ENCODE measurements at regions not wholly inside any gene's neighbourhood (a gene's known extent, or its start where the extent isn't known, plus 50 kb on each side); places are given as distances from the start of the nearest gene placed in this dataset.
"Not testable (repeated sequence)": the region's sequence is repeated elsewhere in the genome, so short reads cannot be mapped to it uniquely, and the experiment has no call there.

DNA sequence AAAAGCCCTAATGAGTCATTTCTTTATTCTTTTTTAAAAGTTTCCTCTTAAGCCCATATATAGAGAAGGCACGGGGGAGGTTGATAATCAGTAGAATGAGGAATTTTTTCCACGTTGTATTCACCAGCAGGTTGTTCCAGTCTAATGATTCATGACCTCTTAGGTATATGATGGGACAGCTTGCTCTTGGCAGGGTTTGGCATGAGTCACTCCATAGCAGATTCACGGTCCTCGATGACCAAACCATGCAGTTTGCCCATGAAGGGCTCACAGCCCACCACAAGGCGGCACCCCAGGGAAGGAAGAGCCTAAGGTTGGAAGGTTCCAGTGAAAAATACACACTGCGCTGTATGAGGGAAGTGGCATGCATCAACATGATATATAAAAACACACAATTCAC is 623.8 kb upstream of the DIPK2B start:
- Mint-ChIP-seq H3K4me1 (peaks cover 18% of the 10 kb centered on the region), H3K27ac (peak overlapping the region; percentile 82), H3K4me3 (peak overlapping the region; percentile 3)

DNA sequence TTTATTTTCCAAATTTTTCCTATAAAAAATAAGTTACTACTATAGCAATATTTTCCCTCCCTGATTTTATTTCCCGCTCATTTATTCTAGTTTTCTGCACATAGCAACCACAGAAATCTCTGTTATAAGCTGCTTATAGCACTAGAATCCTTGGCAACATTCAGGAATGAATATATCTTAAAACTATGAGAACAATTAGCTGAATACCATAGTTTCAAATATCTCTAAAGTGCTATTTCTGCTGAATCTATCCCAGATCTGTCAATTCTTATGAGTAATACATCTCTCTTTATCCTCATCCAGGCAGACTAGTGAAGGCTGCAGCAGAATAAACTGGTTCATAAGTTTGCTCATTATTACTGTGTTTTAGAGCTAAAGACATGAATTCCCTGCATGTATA is 622.9 kb upstream of the DIPK2B start:
- Mint-ChIP-seq H3K4me3 (no peak overlapping the region), H3K27ac (no peak overlapping the region), H3K36me3 (ENCODE audit: low read depth) (peaks cover 52% of the 10 kb centered on the region), H3K27me3 (no peaks in the 10 kb centered on the region), H3K4me1 (peaks cover 22% of the 10 kb centered on the region), H3K9me3 (peaks cover 5% of the 10 kb centered on the region)
- intact Hi-C loops (cut with micrococcal nuclease), result no loop called here
- DNase-seq, result no peak

More for the DNA sequence above, 623.8 kb upstream of the DIPK2B start:
- H3K9me3 Mint-ChIP-seq, result no peaks in the 10 kb centered on the region
- intact Hi-C loops (cut with micrococcal nuclease), result loop anchor here (1.0 kb wide), 1 partner anchor 13 kb away; no protein-coding TSS in a partner anchor
- H3K27me3 Mint-ChIP-seq, result no peaks in the 10 kb centered on the region
- DNase-seq, result no peak
- H3K36me3 Mint-ChIP-seq (ENCODE audit: low read depth), result peaks cover 52% of the 10 kb centered on the region

DNA sequence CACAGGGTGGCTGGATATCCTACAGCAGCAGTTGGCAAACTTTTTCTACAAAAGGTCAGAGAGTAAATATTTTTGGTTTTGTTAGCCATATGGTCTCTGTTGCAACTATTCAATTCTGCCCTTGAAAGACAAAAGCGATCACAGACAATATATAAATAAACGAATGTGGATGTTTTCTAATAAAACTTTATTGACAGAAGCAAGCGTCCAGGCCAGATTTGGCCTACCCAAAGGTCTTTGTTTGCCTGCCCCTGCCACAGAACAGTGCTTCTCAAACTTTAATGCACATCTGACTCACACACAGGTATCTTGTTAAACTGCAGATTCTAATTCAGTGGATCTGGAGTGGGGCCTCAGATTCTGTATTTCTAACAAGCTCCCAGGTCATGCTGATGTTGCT is 621.4 kb upstream of the DIPK2B start:
- Mint-ChIP-seq H3K4me3 (no peak overlapping the region), H3K36me3 (ENCODE audit: low read depth) (peaks cover 58% of the 10 kb centered on the region), H3K9me3 (peaks cover 5% of the 10 kb centered on the region), H3K4me1 (peaks cover 23% of the 10 kb centered on the region), H3K27me3 (no peaks in the 10 kb centered on the region), H3K27ac (no peak overlapping the region)
- intact Hi-C loops (cut with micrococcal nuclease), result no loop called here
- no peak for DNase-seq

DNA sequence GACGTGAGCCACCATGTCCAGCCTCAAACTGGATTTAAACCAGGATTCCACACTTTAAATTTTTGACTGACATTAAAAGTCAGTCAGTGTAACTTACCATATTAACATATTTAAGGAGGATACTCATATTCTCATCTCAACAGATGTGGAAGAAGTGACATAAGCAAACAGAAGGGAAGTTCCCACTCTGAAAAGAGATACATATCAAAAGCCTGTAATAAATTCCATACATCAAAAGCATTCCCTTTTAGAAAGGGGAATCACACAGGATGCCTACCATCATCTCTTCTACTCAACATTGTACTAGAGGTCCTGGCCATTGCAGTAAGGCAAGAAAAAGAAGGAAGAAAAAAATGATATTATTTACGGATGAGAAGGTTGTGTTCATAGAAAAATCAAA is 618.2 kb upstream of the DIPK2B start:
- H3K4me1 Mint-ChIP-seq, result peaks cover 23% of the 10 kb centered on the region
- DNase-seq, result no peak
- H3K36me3 Mint-ChIP-seq (ENCODE audit: low read depth), result peaks cover 64% of the 10 kb centered on the region
- peaks cover 5% of the 10 kb centered on the region for H3K9me3 Mint-ChIP-seq
- peak overlapping the region; percentile 37 for H3K4me3 Mint-ChIP-seq
- peak overlapping the region; percentile 91 for H3K27ac Mint-ChIP-seq
- intact Hi-C loops (cut with micrococcal nuclease), result loop anchor here (1.0 kb wide), 1 partner anchor 8 kb away; no protein-coding TSS in a partner anchor
- no peaks in the 10 kb centered on the region for H3K27me3 Mint-ChIP-seq

DNA sequence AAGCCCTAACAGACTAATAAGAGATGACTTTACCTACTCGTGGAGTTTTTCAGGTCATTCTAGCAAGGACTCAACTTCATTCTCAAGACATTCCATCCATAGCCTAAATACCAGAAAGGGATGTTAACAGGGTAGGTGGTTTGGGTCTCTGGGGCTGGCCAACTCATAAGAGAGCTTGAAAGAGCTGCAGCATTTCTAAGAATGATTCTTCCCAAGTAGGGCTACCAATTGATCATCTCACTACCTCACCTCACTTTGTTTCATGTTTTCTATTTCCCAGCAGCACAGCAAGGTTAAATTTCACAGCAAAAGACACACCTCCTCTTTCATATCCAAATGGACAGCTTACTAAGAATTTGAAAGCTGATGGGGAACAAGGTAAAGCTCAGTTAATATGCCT is 614.8 kb upstream of the DIPK2B start:
- peak overlapping the region; percentile 57 for H3K27ac Mint-ChIP-seq
- intact Hi-C loops (cut with micrococcal nuclease), result no loop called here
- H3K4me1 Mint-ChIP-seq, result peaks cover 44% of the 10 kb centered on the region
- no peaks in the 10 kb centered on the region for H3K27me3 Mint-ChIP-seq
- peaks cover 5% of the 10 kb centered on the region for H3K9me3 Mint-ChIP-seq
- H3K36me3 Mint-ChIP-seq (ENCODE audit: low read depth), result peaks cover 74% of the 10 kb centered on the region
- H3K4me3 Mint-ChIP-seq, result peak overlapping the region; percentile 39
- DNase-seq, result no peak

DNA sequence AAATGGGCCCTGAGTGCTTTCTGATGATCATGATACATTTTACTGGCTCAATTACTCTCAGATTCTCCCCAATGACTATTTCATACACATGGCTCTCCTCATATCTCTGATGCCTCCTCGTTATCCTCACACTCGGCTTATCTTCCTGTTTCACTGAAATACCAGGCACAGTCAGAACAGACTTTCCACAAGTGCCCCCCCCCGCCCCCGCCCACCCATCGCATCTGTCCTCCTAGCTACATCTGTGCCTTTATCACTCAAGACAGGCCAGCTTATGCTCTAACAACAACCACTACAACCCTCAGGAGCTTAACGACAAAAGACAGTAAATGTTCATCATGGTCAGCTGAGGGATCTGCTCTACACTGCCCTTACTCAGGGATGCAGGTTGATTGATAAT is 610.6 kb upstream of the DIPK2B start:
- Mint-ChIP-seq H3K4me3 (peak overlapping the region; percentile 56), H3K9me3 (no peaks in the 10 kb centered on the region), H3K27ac (peak overlapping the region; percentile 88), H3K4me1 (peaks cover 62% of the 10 kb centered on the region), H3K27me3 (no peaks in the 10 kb centered on the region), H3K36me3 (ENCODE audit: low read depth) (peaks cover 77% of the 10 kb centered on the region)
- no peak for DNase-seq
- intact Hi-C loops (cut with micrococcal nuclease), result loop anchor here (1.0 kb wide), 2 partner anchors 8 to 13 kb away; no protein-coding TSS in a partner anchor

DNA sequence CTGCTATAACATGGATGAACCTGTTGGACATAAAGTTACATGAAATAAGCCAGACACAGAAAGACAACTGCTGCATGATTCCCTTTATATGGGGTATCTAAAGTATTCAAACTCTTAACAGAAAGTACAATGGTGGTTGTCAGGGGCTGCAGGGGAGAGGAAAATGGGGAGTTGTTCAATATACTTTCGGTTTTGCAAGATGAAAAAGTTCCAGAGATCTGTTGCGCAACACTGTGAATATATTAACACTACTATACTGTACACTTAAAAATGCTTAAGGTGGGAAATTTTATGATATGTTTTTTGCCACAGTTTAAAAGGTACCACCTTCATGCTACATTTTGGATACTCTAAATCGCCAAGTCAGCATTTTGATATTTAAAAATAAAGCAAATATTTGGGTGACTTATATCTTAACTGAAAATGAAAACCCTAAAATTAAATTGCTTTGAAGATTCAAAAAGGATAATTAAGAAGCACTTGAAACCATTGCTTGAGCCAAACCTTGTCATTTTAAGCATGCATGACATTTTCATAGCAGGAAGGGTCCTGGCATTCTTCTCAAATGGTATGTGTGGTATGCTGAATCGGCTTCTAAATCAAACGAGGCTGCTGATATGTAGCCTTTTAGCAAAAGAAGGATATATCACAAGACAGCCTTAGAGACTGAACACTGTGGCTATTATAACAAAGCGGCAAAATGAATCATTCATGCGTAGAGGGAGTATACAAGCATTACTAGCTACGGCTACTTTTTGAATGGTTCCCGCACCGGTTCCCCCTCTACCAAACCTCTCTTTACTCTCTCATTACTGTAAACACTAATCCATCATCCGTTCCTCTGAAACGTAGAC is 607.1 kb upstream of the DIPK2B start:
- H3K4me3 Mint-ChIP-seq, result peak overlapping the region; percentile 80
- H3K4me1 Mint-ChIP-seq, result peaks cover 72% of the 10 kb centered on the region
- H3K27ac Mint-ChIP-seq, result peak overlapping the region; percentile 88
- H3K36me3 Mint-ChIP-seq (ENCODE audit: low read depth), result peaks cover 71% of the 10 kb centered on the region
- intact Hi-C loops (cut with micrococcal nuclease), result loop anchor here (1.0 to 2.0 kb wide), 4 partner anchors 37 to 513 kb away; no protein-coding TSS in a partner anchor
- no peaks in the 10 kb centered on the region for H3K27me3 Mint-ChIP-seq
- H3K9me3 Mint-ChIP-seq, result peaks cover 4% of the 10 kb centered on the region
- DNase-seq, result peak; percentile 75

DNA sequence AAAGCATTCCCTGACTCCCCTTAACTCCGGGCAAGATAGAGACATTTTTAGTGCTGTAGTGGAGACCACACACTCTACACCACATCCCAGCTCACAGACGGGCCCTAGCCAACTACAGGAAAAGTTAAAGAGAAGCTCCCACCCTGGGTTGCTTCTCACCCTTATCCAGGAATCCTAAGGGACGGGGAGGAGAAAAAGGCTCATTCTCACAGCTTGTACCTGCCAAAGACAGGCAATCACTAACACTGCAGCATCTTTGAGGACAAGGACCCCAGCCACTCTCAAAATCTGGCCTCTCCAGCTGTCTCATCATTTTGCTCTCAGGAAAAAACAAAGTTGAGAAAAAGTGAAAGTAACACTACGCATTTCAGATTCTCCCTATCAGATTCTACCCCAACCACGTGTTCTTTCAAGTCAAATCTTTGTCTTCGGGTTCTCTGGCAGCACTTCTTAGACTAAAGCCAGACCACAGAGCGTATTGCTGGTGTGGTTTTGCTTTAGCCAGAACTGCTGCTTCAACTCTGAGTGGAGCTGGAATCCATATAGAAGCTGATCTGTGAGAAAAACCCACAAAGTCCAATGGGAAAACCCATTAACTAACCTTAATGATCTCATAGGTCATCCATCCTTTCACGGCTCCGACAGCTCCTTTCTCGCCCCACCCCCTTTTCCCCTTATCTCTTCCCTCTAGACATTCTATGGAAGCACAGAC is 605.9 kb upstream of the DIPK2B start:
- H3K4me3 Mint-ChIP-seq, result peak overlapping the region; percentile 80
- H3K4me1 Mint-ChIP-seq, result peaks cover 72% of the 10 kb centered on the region
- intact Hi-C loops (cut with micrococcal nuclease), result loop anchor here (1.0 to 2.0 kb wide), 3 partner anchors 47 to 514 kb away; no protein-coding TSS in a partner anchor
- H3K27me3 Mint-ChIP-seq, result no peaks in the 10 kb centered on the region
- H3K36me3 Mint-ChIP-seq (ENCODE audit: low read depth), result peaks cover 69% of the 10 kb centered on the region
- H3K9me3 Mint-ChIP-seq, result peaks cover 4% of the 10 kb centered on the region
- peak overlapping the region; percentile 88 for H3K27ac Mint-ChIP-seq
- DNase-seq, result peak; percentile 87

DNA sequence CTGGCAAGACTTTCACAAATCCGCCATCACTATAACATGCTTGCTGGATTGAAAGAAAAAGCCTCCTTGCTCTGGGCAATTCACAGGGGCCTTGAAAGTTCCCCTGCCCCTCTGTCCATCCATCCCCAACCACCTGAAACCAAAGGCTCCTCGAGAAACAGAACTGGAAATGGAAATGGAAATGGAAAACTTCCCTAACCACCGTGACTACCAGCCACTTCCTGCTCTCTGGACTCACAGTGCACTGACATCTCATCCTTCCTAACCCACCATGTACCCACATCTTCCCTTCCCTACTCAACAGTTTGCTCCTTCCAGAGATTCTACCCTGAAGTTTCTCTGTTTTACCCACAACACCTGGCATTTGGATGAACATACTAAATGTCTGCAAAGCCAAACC is 603.6 kb upstream of the DIPK2B start:
- Mint-ChIP-seq H3K27ac (peak overlapping the region; percentile 91), H3K4me3 (peak overlapping the region; percentile 71), H3K9me3 (peaks cover 4% of the 10 kb centered on the region), H3K27me3 (no peaks in the 10 kb centered on the region), H3K4me1 (peaks cover 59% of the 10 kb centered on the region), H3K36me3 (ENCODE audit: low read depth) (peaks cover 53% of the 10 kb centered on the region)
- intact Hi-C loops (cut with micrococcal nuclease), result no loop called here
- no peak for DNase-seq

DNA sequence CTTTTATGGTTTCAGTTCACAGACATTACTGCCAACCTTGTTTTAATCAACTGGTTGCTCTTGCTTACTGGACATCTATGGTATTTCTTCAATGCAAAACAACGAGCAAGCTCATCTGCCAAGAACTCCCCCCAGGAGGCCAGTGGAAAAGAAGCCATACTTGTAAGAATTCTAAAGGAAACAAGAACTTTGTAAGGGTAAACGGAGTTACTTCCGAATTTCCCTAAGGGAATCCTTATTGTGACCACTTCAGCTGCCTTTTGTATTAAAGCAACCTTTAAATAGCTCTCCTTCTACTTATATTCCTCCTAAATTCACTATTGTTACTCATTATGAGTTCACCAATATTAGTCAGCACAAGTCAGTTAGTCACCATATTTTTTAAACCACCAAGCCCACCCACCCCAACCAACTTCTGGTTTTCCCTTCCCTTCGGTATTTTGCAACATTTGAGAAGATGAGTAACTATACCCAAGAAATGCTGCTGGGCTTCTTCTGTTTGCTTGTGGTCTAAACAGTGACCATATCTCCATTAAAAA is 602.8 kb upstream of the DIPK2B start:
- H3K4me1 Mint-ChIP-seq, result peaks cover 59% of the 10 kb centered on the region
- intact Hi-C loops (cut with micrococcal nuclease), result loop anchor here (1.0 to 2.0 kb wide), 3 partner anchors 17 to 93 kb away; no protein-coding TSS in a partner anchor
- H3K9me3 Mint-ChIP-seq, result peaks cover 4% of the 10 kb centered on the region
- no peak for DNase-seq
- H3K27me3 Mint-ChIP-seq, result no peaks in the 10 kb centered on the region
- peaks cover 53% of the 10 kb centered on the region for H3K36me3 Mint-ChIP-seq (ENCODE audit: low read depth)
- H3K27ac Mint-ChIP-seq, result peak overlapping the region; percentile 91
- peak overlapping the region; percentile 71 for H3K4me3 Mint-ChIP-seq

DNA sequence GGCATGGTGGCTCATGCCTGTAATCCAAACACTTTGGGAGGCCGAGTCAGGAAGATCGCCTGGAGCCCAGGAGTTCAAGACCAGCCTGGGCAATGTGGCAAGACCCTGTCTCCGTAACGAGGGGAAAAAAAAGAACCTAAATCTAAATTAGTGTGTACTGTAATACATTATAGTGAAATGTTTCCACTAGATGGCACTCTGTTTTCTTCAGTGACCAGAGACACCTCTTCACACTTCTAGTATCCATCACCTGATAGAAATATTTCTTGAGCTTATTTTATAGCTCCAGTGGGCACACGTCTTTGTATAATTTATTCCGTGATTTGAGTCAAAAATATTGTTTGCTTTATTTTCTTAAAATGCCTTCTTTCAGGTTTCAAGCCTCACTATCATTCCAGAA is 600.9 kb upstream of the DIPK2B start:
- Mint-ChIP-seq H3K36me3 (ENCODE audit: low read depth) (peaks cover 55% of the 10 kb centered on the region), H3K27ac (peak overlapping the region; percentile 78), H3K4me3 (peak overlapping the region; percentile 64), H3K4me1 (peaks cover 61% of the 10 kb centered on the region), H3K27me3 (no peaks in the 10 kb centered on the region), H3K9me3 (peaks cover 4% of the 10 kb centered on the region)
- no peak for DNase-seq
- intact Hi-C loops (cut with micrococcal nuclease), result no loop called here

DNA sequence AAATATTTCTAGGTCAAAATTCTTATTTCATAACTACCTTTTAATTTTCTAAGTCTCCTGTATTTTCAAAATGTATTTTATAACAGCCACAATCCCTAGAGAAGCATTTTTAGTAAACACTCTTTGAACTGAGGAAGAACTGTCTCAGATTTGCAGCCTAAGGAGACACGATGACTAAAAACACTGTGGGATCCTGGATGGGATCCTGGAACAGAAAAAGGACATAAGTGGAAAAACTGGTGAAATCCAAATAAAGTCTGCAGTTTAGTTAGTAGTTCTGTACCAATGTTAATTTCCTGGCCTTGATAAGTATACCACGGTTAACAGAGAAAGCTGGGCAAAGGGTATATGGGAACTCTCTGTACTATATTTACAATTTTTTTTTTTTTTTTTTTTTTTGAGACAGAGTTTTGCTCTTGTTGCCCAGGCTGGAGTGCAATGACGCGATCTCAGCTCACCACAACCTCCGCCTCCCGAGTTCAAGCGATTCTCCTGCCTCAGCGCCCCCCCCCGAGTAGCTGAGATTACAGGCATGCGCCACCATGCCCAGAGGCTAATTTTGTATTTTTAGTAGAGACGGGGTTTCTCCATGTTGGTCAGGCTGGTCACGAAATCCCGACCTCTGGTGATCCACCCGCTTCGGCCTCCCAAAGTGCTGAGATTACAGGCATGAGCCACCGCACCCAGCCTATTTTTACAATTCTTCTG is 600.2 kb upstream of the DIPK2B start:
- H3K27me3 Mint-ChIP-seq; DNase-seq; H3K9me3 Mint-ChIP-seq; H3K27ac Mint-ChIP-seq; H3K4me3 Mint-ChIP-seq; intact Hi-C loops (cut with micrococcal nuclease): not testable (repeated sequence)
- H3K36me3 Mint-ChIP-seq (ENCODE audit: low read depth), result peaks cover 56% of the 10 kb centered on the region
- H3K4me1 Mint-ChIP-seq, result peaks cover 62% of the 10 kb centered on the region

DNA sequence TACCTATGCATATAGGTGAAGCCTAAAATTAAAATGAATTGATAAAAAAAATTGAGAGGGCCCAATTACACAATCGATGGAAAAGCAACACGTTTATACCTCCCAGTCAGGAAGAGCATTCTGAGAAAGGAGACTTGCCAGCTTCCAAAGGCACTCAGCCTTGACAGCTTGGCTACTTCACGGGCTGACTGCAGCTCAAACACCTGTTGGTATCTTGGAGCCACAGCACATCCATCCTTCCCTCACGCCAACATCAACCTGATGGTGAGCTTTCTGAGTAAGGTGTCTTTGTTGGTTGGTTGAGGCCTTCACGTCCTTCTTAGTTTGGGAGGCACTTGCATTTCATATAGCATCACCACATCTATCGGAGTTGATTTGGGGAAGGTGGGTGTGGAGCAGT is 598.9 kb upstream of the DIPK2B start:
- peaks cover 60% of the 10 kb centered on the region for H3K4me1 Mint-ChIP-seq
- H3K9me3 Mint-ChIP-seq, result peaks cover 4% of the 10 kb centered on the region
- no peak for DNase-seq
- H3K4me3 Mint-ChIP-seq, result peak overlapping the region; percentile 69
- H3K27ac Mint-ChIP-seq, result peak overlapping the region; percentile 79
- no peaks in the 10 kb centered on the region for H3K27me3 Mint-ChIP-seq
- intact Hi-C loops (cut with micrococcal nuclease), result no loop called here
- H3K36me3 Mint-ChIP-seq (ENCODE audit: low read depth), result peaks cover 58% of the 10 kb centered on the region
